ENCODE measurements at regions not wholly inside any gene's neighbourhood (a gene's known extent, or its start where the extent isn't known, plus 50 kb on each side); places are given as distances from the start of the nearest gene placed in this dataset.

- Histone ChIP-seq H3K27ac (ENCODE audit: low read depth in 2 of 2, low read length in 2 of 2) (no peak overlapping the region), H3K4me1 (ENCODE audit: control insufficient read depth in 2 of 3, insufficient read depth in 2 of 3, low read depth in 1 of 3, low read length in 3 of 3) (no peaks in the 10 kb centered on the region), H3K4me3 (ENCODE audit: low read length in 3 of 3) (no peak overlapping the region), H3K9me3 (ENCODE audit: control insufficient read depth in 2 of 3, insufficient read depth in 1 of 3, low read length in 3 of 3) (no peaks in the 10 kb centered on the region), H3K27me3 (ENCODE audit: control insufficient read depth, insufficient read depth, low read length) (no peaks in the 10 kb centered on the region), H3K36me3 (ENCODE audit: control insufficient read depth in 2 of 3, insufficient read depth in 3 of 3, low read length in 3 of 3) (no peaks in the 10 kb centered on the region), H3K9ac (ENCODE audit: low read length in 3 of 3) (no peak overlapping the region)
- FAIRE-seq: no peak
- TF ChIP-seq CTCF (IDR thresholded peaks at IDR 0.05; ENCODE audit: borderline replicate concordance, extremely low read depth, insufficient read depth): no peak
- intact Hi-C loops (cut with DNase I): no loop called here
- DNase-seq: peak in 3 of 5 donors; percentile 5 to 16 (median 8)
These were observed 1675.8 kb downstream of the HACE1 start for GRCh38 chr6:103183831-103184411.

- TF ChIP-seq CTCF (IDR thresholded peaks at IDR 0.05; ENCODE audit: borderline replicate concordance, extremely low read depth, insufficient read depth): no peak
- H3K27me3 ChIP-seq (ENCODE audit: control insufficient read depth, insufficient read depth, low read length): no peaks in the 10 kb centered on the region
- H3K4me1 ChIP-seq (ENCODE audit: control insufficient read depth in 2 of 3, insufficient read depth in 2 of 3, low read depth in 1 of 3, low read length in 3 of 3): no peaks in the 10 kb centered on the region
- no peaks in the 10 kb centered on the region for H3K9me3 ChIP-seq (ENCODE audit: control insufficient read depth in 2 of 3, insufficient read depth in 1 of 3, low read length in 3 of 3)
- H3K4me3 ChIP-seq (ENCODE audit: low read length in 3 of 3): no peak overlapping the region
- no peak overlapping the region for H3K27ac ChIP-seq (ENCODE audit: low read depth in 2 of 2, low read length in 2 of 2)
- H3K9ac ChIP-seq (ENCODE audit: low read length in 3 of 3): no peak overlapping the region
- DNase-seq (no peak), FAIRE-seq (no peak)
- intact Hi-C loops (cut with DNase I): no loop called here
- H3K36me3 ChIP-seq (ENCODE audit: control insufficient read depth in 2 of 3, insufficient read depth in 3 of 3, low read length in 3 of 3): no peaks in the 10 kb centered on the region
These were observed 1681.5 kb downstream of the HACE1 start for GRCh38 chr6:103178193-103178592.

- DNase-seq: no peak
- no peak for TF ChIP-seq CTCF (IDR thresholded peaks at IDR 0.05; ENCODE audit: borderline replicate concordance, extremely low read depth, insufficient read depth)
- no peaks in the 10 kb centered on the region for H3K4me1 ChIP-seq (ENCODE audit: control insufficient read depth in 2 of 3, insufficient read depth in 2 of 3, low read depth in 1 of 3, low read length in 3 of 3)
- H3K27ac ChIP-seq (ENCODE audit: low read depth in 2 of 2, low read length in 2 of 2): no peak overlapping the region
- intact Hi-C loops (cut with DNase I): no loop called here
- H3K9me3 ChIP-seq (ENCODE audit: control insufficient read depth in 2 of 3, insufficient read depth in 1 of 3, low read length in 3 of 3): no peaks in the 10 kb centered on the region
- H3K36me3 ChIP-seq (ENCODE audit: control insufficient read depth in 2 of 3, insufficient read depth in 3 of 3, low read length in 3 of 3): no peaks in the 10 kb centered on the region
- H3K27me3 ChIP-seq (ENCODE audit: control insufficient read depth, insufficient read depth, low read length): no peaks in the 10 kb centered on the region
- H3K9ac ChIP-seq (ENCODE audit: low read length in 3 of 3): no peak overlapping the region
- FAIRE-seq: no peak
- H3K4me3 ChIP-seq (ENCODE audit: low read length in 3 of 3): no peak overlapping the region
These were observed 1681.9 kb downstream of the HACE1 start for GRCh38 chr6:103177791-103178190.

- no peak for FAIRE-seq
- no peak overlapping the region for H3K4me3 ChIP-seq (ENCODE audit: low read length in 3 of 3)
- no peak overlapping the region for H3K9ac ChIP-seq (ENCODE audit: low read length in 3 of 3)
- intact Hi-C loops (cut with DNase I): no loop called here
- H3K36me3 ChIP-seq (ENCODE audit: control insufficient read depth in 2 of 3, insufficient read depth in 3 of 3, low read length in 3 of 3): no peaks in the 10 kb centered on the region
- no peaks in the 10 kb centered on the region for H3K27me3 ChIP-seq (ENCODE audit: control insufficient read depth, insufficient read depth, low read length)
- TF ChIP-seq CTCF (IDR thresholded peaks at IDR 0.05; ENCODE audit: borderline replicate concordance, extremely low read depth, insufficient read depth): no peak
- no peak for DNase-seq
- no peaks in the 10 kb centered on the region for H3K4me1 ChIP-seq (ENCODE audit: control insufficient read depth in 2 of 3, insufficient read depth in 2 of 3, low read depth in 1 of 3, low read length in 3 of 3)
- no peak overlapping the region for H3K27ac ChIP-seq (ENCODE audit: low read depth in 2 of 2, low read length in 2 of 2)
- no peaks in the 10 kb centered on the region for H3K9me3 ChIP-seq (ENCODE audit: control insufficient read depth in 2 of 3, insufficient read depth in 1 of 3, low read length in 3 of 3)
These were observed 1684.7 kb downstream of the HACE1 start for GRCh38 chr6:103175056-103175455.
